ENCODE measurements at regions not wholly inside any gene's neighbourhood (a gene's known extent, or its start where the extent isn't known, plus 50 kb on each side); places are given as distances from the start of the nearest gene placed in this dataset.

DNA sequence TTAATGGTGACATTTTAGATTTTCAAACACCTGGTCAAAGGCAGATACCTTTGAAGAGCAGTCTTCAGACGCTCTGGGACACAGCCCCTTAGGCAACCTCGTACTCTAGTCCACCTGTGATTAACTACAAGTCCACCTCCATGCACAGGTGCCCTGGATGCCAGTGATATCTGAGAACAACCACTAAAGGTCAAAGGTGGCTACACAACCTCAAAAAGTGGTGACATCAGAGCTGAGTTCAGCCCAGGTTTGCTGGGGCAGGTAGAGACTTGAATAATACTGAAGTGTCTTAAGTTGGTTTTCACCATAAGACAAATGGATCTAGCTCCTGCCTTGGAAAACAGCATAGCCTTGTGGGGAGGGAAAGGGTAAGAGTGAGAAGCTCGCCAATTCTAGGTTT is 143.4 kb upstream of the ADO start:
- TF ChIP-seq GATA2 (CRISPR knock-in tag; IDR thresholded peaks at IDR 0.05) = no peak
- TF ChIP-seq, protein P1, sequence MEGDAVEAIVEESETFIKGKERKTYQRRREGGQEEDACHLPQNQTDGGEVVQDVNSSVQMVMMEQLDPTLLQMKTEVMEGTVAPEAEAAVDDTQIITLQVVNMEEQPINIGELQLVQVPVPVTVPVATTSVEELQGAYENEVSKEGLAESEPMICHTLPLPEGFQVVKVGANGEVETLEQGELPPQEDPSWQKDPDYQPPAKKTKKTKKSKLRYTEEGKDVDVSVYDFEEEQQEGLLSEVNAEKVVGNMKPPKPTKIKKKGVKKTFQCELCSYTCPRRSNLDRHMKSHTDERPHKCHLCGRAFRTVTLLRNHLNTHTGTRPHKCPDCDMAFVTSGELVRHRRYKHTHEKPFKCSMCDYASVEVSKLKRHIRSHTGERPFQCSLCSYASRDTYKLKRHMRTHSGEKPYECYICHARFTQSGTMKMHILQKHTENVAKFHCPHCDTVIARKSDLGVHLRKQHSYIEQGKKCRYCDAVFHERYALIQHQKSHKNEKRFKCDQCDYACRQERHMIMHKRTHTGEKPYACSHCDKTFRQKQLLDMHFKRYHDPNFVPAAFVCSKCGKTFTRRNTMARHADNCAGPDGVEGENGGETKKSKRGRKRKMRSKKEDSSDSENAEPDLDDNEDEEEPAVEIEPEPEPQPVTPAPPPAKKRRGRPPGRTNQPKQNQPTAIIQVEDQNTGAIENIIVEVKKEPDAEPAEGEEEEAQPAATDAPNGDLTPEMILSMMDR (IDR thresholded peaks at IDR 0.05) = no peak

All from SK-N-SH (cell line).